Ishikawa (cell line): ENCODE measurements at regions not wholly inside any gene's neighbourhood (a gene's known extent, or its start where the extent isn't known, plus 50 kb on each side); places are given as distances from the start of the nearest gene placed in this dataset.

Experiments
- CREB1 ChIP-seq: IDR thresholded peaks from 2 replicates; pipeline ENCODE4 v1.6.1; 2012; ENCODE audit warnings: low read depth
- EP300 ChIP-seq: IDR thresholded peaks from 2 replicates; pipeline ENCODE4 v1.6.1; 2012; ENCODE audit warnings: borderline replicate concordance
- NFIC ChIP-seq: IDR thresholded peaks from 2 replicates; pipeline ENCODE4 v1.6.1; 2012
- TCF12 ChIP-seq: IDR thresholded peaks from 2 replicates; pipeline ENCODE4 v1.6.1; 2012; ENCODE audit warnings: low read depth
- YY1 ChIP-seq: IDR thresholded peaks from 2 replicates; pipeline ENCODE4 v1.6.1; 2012; ENCODE audit warnings: low read depth
- TF ChIP-seq, protein P1 (sequence below): IDR thresholded peaks from 2 replicates; pipeline ENCODE4 v1.6.1; 2012
- TF ChIP-seq, protein P2 (sequence below): IDR thresholded peaks from 2 replicates; pipeline ENCODE4 v1.6.1; 2012; ENCODE audit warnings: low read depth, mild to moderate bottlenecking

DNA sequence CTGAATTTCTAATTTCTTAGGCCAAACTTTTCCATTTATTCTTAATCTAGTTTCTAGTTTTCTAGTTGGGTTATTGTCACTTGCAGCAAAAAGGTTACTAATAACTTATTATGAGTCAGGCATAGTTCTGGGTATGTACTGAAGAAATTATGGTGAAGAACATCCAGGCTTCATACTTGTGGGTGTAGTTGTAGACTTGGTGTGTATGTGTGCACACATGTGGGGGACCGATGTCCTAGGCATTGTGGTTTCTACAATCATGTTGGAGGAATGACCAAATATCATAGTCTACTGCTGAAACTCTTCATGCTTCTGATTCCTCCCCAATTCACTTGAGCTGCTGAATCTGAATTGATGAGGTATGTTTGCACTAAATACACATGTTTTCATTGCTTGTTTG, 141.2 kb downstream of the PMAIP1 start:
- TF ChIP-seq NFIC (no peak), EP300 (no peak), CREB1 (no peak), TCF12 (no peak), YY1 (no peak)
- TF ChIP-seq, protein P1, sequence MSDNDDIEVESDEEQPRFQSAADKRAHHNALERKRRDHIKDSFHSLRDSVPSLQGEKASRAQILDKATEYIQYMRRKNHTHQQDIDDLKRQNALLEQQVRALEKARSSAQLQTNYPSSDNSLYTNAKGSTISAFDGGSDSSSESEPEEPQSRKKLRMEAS = no peak
- TF ChIP-seq, protein P2, sequence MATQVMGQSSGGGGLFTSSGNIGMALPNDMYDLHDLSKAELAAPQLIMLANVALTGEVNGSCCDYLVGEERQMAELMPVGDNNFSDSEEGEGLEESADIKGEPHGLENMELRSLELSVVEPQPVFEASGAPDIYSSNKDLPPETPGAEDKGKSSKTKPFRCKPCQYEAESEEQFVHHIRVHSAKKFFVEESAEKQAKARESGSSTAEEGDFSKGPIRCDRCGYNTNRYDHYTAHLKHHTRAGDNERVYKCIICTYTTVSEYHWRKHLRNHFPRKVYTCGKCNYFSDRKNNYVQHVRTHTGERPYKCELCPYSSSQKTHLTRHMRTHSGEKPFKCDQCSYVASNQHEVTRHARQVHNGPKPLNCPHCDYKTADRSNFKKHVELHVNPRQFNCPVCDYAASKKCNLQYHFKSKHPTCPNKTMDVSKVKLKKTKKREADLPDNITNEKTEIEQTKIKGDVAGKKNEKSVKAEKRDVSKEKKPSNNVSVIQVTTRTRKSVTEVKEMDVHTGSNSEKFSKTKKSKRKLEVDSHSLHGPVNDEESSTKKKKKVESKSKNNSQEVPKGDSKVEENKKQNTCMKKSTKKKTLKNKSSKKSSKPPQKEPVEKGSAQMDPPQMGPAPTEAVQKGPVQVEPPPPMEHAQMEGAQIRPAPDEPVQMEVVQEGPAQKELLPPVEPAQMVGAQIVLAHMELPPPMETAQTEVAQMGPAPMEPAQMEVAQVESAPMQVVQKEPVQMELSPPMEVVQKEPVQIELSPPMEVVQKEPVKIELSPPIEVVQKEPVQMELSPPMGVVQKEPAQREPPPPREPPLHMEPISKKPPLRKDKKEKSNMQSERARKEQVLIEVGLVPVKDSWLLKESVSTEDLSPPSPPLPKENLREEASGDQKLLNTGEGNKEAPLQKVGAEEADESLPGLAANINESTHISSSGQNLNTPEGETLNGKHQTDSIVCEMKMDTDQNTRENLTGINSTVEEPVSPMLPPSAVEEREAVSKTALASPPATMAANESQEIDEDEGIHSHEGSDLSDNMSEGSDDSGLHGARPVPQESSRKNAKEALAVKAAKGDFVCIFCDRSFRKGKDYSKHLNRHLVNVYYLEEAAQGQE = no peak
